ENCODE measurements at regions not wholly inside any gene's neighbourhood (a gene's known extent, or its start where the extent isn't known, plus 50 kb on each side); places are given as distances from the start of the nearest gene placed in this dataset.
A peak's percentile ranks its signal among the peaks of the same experiment; 100 is the strongest.

GRCh38 chr7:91681718-91682117 is 198.8 kb downstream of the MTERF1 start:
- Histone ChIP-seq H3K79me2 (ENCODE audit: control insufficient read depth, insufficient read depth, low read length) (no peaks in the 10 kb centered on the region), H3K27ac (ENCODE audit: extremely low read depth, low read depth, low read length) (no peak overlapping the region), H2AFZ (ENCODE audit: low read depth, low read length) (no peak overlapping the region), H3K9ac (ENCODE audit: insufficient read depth in 1 of 2, low read depth in 2 of 2, low read length in 2 of 2) (no peak overlapping the region), H3K4me2 (ENCODE audit: insufficient read depth, low read length) (no peak overlapping the region), H4K20me1 (replicated peaks; ENCODE audit: control insufficient read depth, insufficient read depth, low read length) (no peaks in the 10 kb centered on the region), H3K9me3 (replicated peaks; ENCODE audit: control insufficient read depth, insufficient read depth, low read depth, low read length) (no peaks in the 10 kb centered on the region; the same call in 1 of the 2 replicates), H3K36me3 (ENCODE audit: control insufficient read depth, insufficient read depth, low read length) (no peaks in the 10 kb centered on the region), H3K27me3 (ENCODE audit: control insufficient read depth in 2 of 2, insufficient read depth in 2 of 2, low read length in 2 of 2) (no peaks in the 10 kb centered on the region), H3K4me1 (replicated peaks in 1 of 2; ENCODE audit: control insufficient read depth in 2 of 2, insufficient read depth in 2 of 2, low read length in 2 of 2) (no peaks in the 10 kb centered on the region; a peak in 1 of 5 replicates), H3K9me1 (ENCODE audit: control insufficient read depth, insufficient read depth, low read length) (no peaks in the 10 kb centered on the region), H3K4me3 (no peak overlapping the region)
- no TSS peak for BruUV-seq (replicated peaks)
- ChIA-PET CTCF (ENCODE audit: low intra/inter-chr PET ratio) (no interaction called here), POLR2A (no interaction called here)
- in situ Hi-C loops (cut with MboI) (no loop called here), intact Hi-C loops (cut with micrococcal nuclease) (no loop called here)
- FAIRE-seq: no peak
- TF ChIP-seq GABPB2 (CRISPR knock-in tag; conservative IDR thresholded peaks at IDR 0.05): no peak
- TF ChIP-seq ZNF707 (CRISPR knock-in tag; conservative IDR thresholded peaks at IDR 0.05): peak; percentile 98
- no peak for TF ChIP-seq SMARCC2 (IDR thresholded peaks at IDR 0.05; ENCODE audit: low read depth)
- 4% methylated on average over 3 of the region's 3 CpGs for WGBS (ENCODE audit: insufficient coverage, low coverage, missing lambda C conversion rate)
- no peak for ATAC-seq
- DNase-seq (ENCODE audit: extremely low read depth in 1 of 4, low spot score in 3 of 4): no peak

- in situ Hi-C loops (cut with MboI): no loop called here
- TF ChIP-seq, protein P1, sequence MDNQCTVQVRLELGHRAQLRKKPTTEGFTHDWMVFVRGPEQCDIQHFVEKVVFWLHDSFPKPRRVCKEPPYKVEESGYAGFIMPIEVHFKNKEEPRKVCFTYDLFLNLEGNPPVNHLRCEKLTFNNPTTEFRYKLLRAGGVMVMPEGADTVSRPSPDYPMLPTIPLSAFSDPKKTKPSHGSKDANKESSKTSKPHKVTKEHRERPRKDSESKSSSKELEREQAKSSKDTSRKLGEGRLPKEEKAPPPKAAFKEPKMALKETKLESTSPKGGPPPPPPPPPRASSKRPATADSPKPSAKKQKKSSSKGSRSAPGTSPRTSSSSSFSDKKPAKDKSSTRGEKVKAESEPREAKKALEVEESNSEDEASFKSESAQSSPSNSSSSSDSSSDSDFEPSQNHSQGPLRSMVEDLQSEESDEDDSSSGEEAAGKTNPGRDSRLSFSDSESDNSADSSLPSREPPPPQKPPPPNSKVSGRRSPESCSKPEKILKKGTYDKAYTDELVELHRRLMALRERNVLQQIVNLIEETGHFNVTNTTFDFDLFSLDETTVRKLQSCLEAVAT (IDR thresholded peaks at IDR 0.05): no peak
- TF ChIP-seq THRB (CRISPR knock-in tag; conservative IDR thresholded peaks at IDR 0.05): no peak
- no peak for TF ChIP-seq XRCC4 (IDR thresholded peaks at IDR 0.05; ENCODE audit: extremely low read depth, insufficient read depth, insufficient read length)
- no peak for TF ChIP-seq MAFK (IDR thresholded peaks at IDR 0.05; ENCODE audit: low read length)
- TF ChIP-seq, protein P2, sequence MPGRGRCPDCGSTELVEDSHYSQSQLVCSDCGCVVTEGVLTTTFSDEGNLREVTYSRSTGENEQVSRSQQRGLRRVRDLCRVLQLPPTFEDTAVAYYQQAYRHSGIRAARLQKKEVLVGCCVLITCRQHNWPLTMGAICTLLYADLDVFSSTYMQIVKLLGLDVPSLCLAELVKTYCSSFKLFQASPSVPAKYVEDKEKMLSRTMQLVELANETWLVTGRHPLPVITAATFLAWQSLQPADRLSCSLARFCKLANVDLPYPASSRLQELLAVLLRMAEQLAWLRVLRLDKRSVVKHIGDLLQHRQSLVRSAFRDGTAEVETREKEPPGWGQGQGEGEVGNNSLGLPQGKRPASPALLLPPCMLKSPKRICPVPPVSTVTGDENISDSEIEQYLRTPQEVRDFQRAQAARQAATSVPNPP (IDR thresholded peaks at IDR 0.05; ENCODE audit: borderline replicate concordance, insufficient read depth, insufficient read length): no peak
- TF ChIP-seq RBM25 (IDR thresholded peaks at IDR 0.05; ENCODE audit: low read depth, low read length, severe bottlenecking): no peak
- TF ChIP-seq, protein P3, sequence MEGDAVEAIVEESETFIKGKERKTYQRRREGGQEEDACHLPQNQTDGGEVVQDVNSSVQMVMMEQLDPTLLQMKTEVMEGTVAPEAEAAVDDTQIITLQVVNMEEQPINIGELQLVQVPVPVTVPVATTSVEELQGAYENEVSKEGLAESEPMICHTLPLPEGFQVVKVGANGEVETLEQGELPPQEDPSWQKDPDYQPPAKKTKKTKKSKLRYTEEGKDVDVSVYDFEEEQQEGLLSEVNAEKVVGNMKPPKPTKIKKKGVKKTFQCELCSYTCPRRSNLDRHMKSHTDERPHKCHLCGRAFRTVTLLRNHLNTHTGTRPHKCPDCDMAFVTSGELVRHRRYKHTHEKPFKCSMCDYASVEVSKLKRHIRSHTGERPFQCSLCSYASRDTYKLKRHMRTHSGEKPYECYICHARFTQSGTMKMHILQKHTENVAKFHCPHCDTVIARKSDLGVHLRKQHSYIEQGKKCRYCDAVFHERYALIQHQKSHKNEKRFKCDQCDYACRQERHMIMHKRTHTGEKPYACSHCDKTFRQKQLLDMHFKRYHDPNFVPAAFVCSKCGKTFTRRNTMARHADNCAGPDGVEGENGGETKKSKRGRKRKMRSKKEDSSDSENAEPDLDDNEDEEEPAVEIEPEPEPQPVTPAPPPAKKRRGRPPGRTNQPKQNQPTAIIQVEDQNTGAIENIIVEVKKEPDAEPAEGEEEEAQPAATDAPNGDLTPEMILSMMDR (IDR thresholded peaks at IDR 0.05 in 2 of 3, conservative IDR thresholded peaks at IDR 0.05 in 1 of 3; ENCODE audit: insufficient read depth in 2 of 3, low read depth in 1 of 3, low read length in 3 of 3): no peak
These were observed 196.7 kb downstream of the MTERF1 start for GRCh38 chr7:91683823-91684222.

More at GRCh38 chr7:91683823-91684222, 196.7 kb downstream of the MTERF1 start:
- CTCF ChIA-PET (ENCODE audit: low intra/inter-chr PET ratio): interaction anchor here (0.6 kb wide), 1 partner anchor 133 kb away, joined by 3 read pairs; no protein-coding TSS in a partner anchor
- H3K9me3 ChIP-seq (replicated peaks; ENCODE audit: control insufficient read depth, insufficient read depth, low read depth, low read length): no peaks in the 10 kb centered on the region; the same call in 1 of the 2 replicates
- POLR2A ChIA-PET: no interaction called here
- H3K36me3 ChIP-seq (ENCODE audit: control insufficient read depth, insufficient read depth, low read length): no peaks in the 10 kb centered on the region
- no peaks in the 10 kb centered on the region; a peak in 1 of 5 replicates for H3K4me1 ChIP-seq (replicated peaks in 1 of 2; ENCODE audit: control insufficient read depth in 2 of 2, insufficient read depth in 2 of 2, low read length in 2 of 2)
- H3K4me3 ChIP-seq: no peak overlapping the region
- H3K9ac ChIP-seq (ENCODE audit: insufficient read depth in 1 of 2, low read depth in 2 of 2, low read length in 2 of 2): no peak overlapping the region
- no peak overlapping the region for H2AFZ ChIP-seq (ENCODE audit: low read depth, low read length)
- no TSS peak for BruUV-seq (replicated peaks)
- FAIRE-seq (no peak), DNase-seq (ENCODE audit: extremely low read depth in 1 of 4, low spot score in 3 of 4) (peak in 2 of 4 experiments; percentile 22 to 64), ATAC-seq (no peak; the same call in 2 of the 3 replicates)
- no peaks in the 10 kb centered on the region for H3K27me3 ChIP-seq (ENCODE audit: control insufficient read depth in 2 of 2, insufficient read depth in 2 of 2, low read length in 2 of 2)
- intact Hi-C loops (cut with micrococcal nuclease): no loop called here
- no peaks in the 10 kb centered on the region for H3K9me1 ChIP-seq (ENCODE audit: control insufficient read depth, insufficient read depth, low read length)
- H3K27ac ChIP-seq (ENCODE audit: extremely low read depth, low read depth, low read length): no peak overlapping the region
- no peaks in the 10 kb centered on the region for H3K79me2 ChIP-seq (ENCODE audit: control insufficient read depth, insufficient read depth, low read length)
- no peak overlapping the region for H3K4me2 ChIP-seq (ENCODE audit: insufficient read depth, low read length)
- H4K20me1 ChIP-seq (replicated peaks; ENCODE audit: control insufficient read depth, insufficient read depth, low read length): no peaks in the 10 kb centered on the region
